Iris pigment epithelial cell (primary cell): ENCODE measurements at regions not wholly inside any gene's neighbourhood (a gene's known extent, or its start where the extent isn't known, plus 50 kb on each side); places are given as distances from the start of the nearest gene placed in this dataset.

Experiments
- DNase-seq: peaks from one replicate; pipeline ENCODE4 v3.0.0-alpha.2; 2011; ENCODE audit warnings: low read depth

- DNase-seq = peak; percentile 62
Observed at GRCh38 chr6:119484598-119484997, 135.0 kb upstream of the MAN1A1 start.

- no peak for DNase-seq
Observed at GRCh38 chr6:119483908-119484307, 134.3 kb upstream of the MAN1A1 start.

GRCh38 chr6:119482850-119483285 is 133.3 kb upstream of the MAN1A1 start:
- no peak for DNase-seq

DNA sequence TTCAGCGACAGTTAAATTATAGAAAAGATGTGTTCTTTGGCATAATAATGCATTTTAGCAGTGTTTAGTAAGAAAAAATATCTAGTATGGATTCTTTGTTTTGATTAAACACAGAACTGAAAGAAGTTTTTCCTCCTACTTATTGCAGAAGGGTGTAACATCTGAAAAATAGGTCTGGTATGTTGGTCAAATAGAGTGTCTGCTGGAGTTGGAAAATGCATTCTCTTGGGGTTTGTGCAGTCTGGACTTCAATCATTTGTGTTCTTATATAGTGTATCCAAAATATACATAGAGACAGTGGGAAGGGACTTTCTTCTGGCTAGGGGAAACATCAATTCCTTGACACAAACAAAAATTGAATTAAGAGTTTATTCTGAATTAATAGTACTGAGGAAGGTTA is 132.4 kb upstream of the MAN1A1 start:
- DNase-seq = no peak

DNA sequence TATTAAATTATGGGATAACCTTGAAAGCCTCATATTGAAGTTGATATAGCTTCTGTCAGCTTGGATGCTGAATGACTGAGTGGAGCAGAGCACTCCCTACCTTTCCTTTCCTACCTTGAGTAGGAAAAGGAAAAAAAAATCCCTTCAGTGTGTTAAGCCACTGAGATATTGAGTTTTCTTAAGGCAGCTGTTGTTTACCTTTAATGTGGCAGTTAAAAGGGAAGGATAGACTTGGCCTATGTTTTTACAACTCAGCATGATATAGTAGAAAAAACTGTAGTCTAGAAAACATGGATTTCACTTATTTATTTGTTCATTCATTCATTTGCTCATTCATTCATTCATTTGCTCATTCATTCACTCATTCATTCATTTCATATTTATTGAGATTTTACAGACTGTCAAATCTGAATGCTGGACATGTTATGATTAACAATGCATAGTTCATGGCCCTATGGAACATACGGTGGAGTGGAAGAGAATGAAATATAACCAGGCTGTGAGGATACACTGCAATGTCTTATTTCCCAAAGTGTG is 131.5 kb upstream of the MAN1A1 start:
- no peak for DNase-seq

DNA sequence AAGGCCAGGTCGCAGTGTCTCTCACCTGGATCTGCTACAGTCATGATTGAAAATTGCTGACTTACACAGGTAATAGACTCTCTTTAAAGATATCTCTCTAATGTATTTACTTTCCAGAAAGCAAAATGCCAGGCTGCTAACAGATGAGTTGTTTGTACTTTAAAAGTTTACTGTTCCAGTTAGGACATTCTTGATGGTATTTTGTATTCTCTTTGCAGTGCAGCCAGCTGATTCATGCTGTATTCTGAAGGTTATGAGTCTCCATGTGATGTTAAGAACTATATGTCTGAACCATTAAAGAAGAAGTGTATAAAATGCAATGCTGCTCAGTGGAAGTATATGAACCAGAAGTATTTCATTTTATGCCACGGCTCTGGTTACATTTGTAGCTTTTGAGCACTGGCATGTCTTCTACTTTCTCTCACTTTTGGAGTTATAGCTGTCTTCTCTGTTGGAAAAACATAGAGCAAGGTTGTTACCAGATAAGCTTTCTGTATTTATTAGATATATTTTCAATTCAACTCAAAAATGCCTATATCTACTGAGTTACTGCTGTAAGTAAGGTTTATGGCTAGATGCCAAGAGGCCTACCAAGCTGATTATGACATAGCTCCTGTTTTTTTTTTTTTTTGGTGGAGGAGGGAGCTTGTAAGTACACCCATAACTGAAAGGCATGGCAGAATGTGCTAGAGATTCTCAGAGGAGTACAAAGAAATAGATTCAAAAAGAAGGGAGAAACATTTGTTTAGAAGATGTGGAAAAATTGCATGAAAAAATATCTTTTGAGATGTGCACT is 130.5 kb upstream of the MAN1A1 start:
- peak; percentile 44 for DNase-seq

GRCh38 chr6:119476554-119476953 is 127.0 kb upstream of the MAN1A1 start:
- DNase-seq = no peak

GRCh38 chr6:119476024-119476423 is 126.5 kb upstream of the MAN1A1 start:
- DNase-seq = no peak

DNA sequence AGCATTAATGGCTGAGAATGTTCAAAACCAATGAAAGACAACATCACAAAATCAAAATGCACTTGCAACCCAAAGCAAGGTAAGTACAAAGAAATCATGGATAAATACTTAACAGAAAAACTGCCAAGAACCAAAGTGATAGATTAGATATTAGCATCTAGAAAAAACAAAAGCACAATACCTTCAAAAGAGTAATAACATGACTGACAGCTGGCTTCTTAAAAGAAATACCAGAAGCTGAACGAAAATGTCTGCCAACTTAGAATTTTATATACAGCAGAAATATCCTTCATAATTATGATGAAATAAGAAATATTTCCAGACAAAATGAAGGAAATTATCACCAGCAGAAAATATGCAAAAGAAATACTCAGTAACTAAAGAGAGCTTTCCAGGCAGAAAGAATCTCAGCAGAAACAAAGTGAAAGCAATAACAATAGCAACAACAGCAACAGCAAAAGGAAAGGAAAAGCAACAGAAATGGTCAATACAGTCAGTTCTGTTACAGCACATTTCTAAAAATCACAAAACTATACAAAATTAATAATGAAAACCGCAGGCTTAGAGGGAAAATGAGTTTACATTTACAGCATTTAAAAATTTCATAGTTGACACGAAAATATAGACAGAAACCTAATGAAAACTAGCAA is 121.5 kb upstream of the MAN1A1 start:
- no peak for DNase-seq

GRCh38 chr6:119467488-119468081 is 118.0 kb upstream of the MAN1A1 start:
- peak; percentile 23 for DNase-seq

DNA sequence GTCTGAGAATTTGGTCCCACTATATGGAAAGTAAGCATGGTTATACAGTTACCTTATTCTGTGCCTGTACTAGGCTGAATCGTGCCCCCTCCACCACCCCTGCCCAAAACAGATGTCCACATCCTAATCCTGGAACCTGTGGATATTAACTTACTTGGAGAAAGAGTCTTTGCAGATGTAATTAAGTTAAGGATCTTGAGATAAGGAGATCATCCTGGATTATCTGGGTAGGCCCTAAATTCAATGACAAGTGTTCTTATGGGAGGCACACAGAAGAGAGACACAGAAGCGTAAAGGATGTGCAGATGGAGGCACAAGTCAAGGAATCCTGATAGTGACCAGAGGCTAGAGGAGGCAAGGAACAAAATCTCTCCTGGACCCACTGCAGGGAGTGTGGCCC is 116.7 kb upstream of the MAN1A1 start:
- DNase-seq = no peak

GRCh38 chr6:119463081-119463626 is 113.6 kb upstream of the MAN1A1 start:
- no peak for DNase-seq

DNA sequence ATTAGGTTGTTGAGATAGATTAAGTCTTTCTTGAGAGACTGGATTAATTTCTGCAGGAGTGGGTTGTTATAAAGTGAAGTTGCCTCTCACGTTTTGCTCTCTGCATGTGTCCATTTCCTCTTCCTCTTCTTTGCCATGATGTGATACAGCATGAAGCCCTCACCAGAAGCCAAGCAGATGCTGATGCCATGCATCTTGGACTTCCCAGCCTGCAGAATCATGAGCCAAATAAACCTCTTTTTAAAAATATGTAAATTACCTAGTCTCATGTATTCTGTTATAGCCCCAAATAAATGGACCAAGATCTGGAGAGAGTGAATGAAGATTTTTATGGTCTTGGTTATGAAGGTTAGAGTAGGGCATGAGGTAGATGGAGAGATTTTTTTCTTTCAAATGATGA is 111.6 kb upstream of the MAN1A1 start:
- DNase-seq = no peak

- DNase-seq = no peak
Observed at GRCh38 chr6:119459207-119459974, 109.8 kb upstream of the MAN1A1 start.

GRCh38 chr6:119454714-119455113 is 105.2 kb upstream of the MAN1A1 start:
- DNase-seq = no peak

DNA sequence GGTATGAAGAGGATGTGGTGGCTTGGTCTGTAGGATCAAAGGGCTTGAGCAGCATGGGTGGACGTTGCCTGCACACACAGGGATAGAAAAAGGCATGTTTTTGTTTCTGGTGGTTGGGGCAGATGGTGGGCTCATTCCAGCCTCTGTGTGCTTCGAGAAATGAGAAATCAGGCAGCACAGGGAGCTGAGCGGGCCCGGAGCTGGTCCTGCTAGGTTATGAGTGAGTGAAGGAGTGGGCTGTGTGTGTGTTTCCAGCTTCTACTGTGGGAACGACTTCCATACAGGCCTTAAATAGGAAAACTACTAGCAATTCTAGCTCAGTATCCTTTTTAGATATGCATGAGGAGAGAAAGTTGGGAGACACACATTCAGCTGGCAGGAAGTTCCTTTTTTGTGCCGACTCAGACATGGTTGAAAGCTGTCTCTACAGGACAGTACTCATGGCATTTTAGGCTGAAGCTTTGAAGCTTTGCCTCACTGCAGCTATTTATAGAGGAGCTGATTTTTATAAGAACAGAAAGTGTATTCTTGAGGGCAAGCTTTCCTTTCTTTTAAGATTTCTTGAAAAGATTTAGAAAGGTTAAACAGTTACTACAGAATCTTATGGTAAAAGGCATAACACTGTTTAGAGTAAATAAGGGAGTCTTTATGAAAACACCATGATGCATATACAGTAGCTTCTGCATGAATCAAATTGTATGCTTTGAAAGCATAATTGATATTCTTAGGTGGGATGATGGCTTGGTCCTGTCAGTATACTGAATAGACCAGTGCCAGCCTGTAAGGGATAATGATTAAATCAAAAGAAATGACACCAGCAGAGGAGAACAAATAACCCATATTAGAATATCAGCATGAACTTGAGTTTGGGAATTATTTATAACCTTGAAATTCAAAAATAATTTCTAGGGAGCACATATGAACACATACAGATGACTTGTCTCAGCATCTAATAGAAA is 104.0 kb upstream of the MAN1A1 start:
- DNase-seq = no peak

DNA sequence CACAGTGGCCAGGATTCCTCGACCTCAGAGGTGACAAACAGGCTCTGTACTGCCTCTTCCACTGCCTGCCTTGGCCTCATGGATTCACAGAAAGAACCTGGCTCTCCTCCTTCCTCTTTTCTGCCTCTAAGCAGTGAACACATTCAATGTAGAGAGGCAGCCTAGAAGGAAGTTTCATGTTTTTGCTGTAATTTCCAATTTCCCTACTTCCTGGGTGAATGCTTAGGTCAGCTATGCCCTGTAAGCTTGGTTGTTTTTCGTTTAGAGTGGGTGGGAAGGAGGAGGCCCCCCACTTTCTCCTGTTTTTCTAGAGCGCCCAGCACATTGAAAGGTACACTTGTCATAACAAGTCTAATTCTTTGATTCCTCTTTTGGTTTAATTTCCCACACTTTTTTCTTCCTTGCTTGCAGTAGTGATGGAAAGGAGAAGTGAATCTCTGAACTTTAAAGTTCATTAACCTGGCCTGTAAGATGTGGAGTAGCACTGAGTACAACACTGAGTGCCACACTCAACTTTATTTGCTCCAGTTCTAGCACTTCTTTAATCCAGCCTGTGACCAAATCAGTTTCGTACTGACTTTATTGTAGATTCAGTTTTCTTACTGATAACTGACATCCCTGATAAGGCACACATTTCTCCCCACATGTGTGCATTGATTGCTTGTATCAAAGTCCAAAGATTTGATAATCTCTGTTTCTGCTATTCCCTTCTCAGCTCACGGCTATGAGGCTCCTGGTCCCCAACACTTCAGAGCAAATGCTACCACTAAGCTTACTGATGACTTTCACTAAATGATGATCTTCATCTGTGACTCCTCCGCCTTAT is 100.0 kb upstream of the MAN1A1 start:
- DNase-seq = no peak

- no peak for DNase-seq
Observed at GRCh38 chr6:119447921-119448320, 98.4 kb upstream of the MAN1A1 start.

DNA sequence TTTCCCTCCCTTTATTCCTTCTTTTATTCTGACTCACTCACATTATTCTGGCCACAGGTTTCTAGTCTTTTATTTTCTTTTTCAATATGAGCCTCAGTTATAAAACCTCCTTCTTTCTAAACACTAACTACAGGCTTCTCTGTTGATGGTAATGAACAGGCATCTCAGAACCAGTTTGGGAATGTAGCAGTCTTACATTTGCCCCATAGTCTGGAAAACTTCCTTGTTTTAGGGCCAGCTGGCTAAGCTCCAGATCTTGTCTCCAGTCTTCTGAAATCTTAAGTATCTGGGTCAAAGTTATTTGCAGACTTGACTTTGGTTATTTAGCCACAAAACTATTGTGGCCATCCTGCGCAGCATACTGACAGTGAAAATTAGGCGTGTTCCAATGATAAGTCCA is 97.0 kb upstream of the MAN1A1 start:
- DNase-seq = peak; percentile 73

DNA sequence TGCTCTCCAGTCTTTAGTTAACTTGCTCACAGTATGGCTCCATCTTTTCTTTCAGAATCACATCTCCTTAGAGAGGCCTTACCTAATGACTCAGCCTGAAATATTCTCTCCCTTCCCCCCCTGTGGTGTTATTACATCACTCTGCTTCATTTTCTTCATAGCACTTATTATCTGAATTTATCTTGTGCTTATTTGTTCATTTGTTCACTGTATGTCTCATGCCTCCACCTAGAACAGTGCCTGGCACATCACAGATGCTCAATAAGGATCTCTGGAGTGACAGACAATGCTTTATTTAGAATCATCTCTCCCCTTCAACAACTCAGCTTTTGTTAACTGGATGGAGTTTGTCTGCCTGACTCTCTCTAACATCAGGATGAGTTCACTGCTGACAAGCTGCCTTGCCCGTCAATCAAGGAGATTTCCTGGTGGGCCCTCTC is 96.6 kb upstream of the MAN1A1 start:
- peak; percentile 70 for DNase-seq
